Endothelial cell of umbilical vein (primary cell): ENCODE measurements at regions not wholly inside any gene's neighbourhood (a gene's known extent, or its start where the extent isn't known, plus 50 kb on each side); places are given as distances from the start of the nearest gene placed in this dataset.

Experiments
- BruUV-seq: library from RNA; stranded (reverse); fragments of 400-500 nt; replicated peaks from 2 replicates; lab custom pipeline; 2021; lab: Mats Ljungman, UMichigan
- CTCF ChIA-PET: fragments of 300-600, 350-600 bp; sonication (Branson Sonifier 250); formaldehyde crosslinking; loops from one replicate; lab custom pipeline; 2021; ENCODE audit warnings: antibody characterized with exemption, inconsistent platforms; lab: Charles Lee
- POLR2A ChIA-PET: fragments of 300-600, 350-600 bp; sonication (Branson Sonifier 250); formaldehyde crosslinking; loops from one replicate; lab custom pipeline; 2021; ENCODE audit warnings: antibody characterized with exemption, inconsistent platforms; lab: Charles Lee
- DNase-seq: peaks from one replicate; pipeline ENCODE4 v3.0.0-alpha.2; 2011; ENCODE audit warnings: low read depth, low spot score
- FAIRE-seq: peaks from 2 replicates; lab custom pipeline; 2011; peaks lifted over from hg19 to GRCh38; lab: Jason Lieb, UNC
- H2AFZ ChIP-seq: 2 replicates; pipeline ENCODE4 v1.6.0; 2012; ENCODE audit warnings: low read depth, low read length, control low read depth, inconsistent platforms
- H3K27ac ChIP-seq: 2 replicates; pipeline ENCODE4 v1.5.1; 2011; ENCODE audit warnings: low read depth, mild to moderate bottlenecking, control low read depth, low read length, moderate library complexity; ENCODE audit not compliant: insufficient read depth
- H3K27me3 ChIP-seq, 2 experiments: 2 replicates each; pipeline versions ENCODE4 v1.6.0 to v1.6.1; 2011; ENCODE audit warnings: low read length in 2 of 2, mixed read lengths in 1 of 2; ENCODE audit not compliant: control insufficient read depth in 2 of 2, insufficient read depth in 2 of 2
- H3K36me3 ChIP-seq, 2 experiments: 2 replicates in 1 of 2; 3 replicates in 1 of 2; pipeline ENCODE4 v1.5.1; 2011; ENCODE audit warnings: low read length in 2 of 2, mild to moderate bottlenecking in 1 of 2, moderate library complexity in 1 of 2; ENCODE audit not compliant: control insufficient read depth in 2 of 2, insufficient read depth in 2 of 2; ENCODE audit errors: extremely low read depth in 1 of 2
- H3K4me1 ChIP-seq: 3 replicates; pipeline ENCODE4 v1.5.1; 2011; ENCODE audit warnings: mild to moderate bottlenecking, low read length; ENCODE audit not compliant: control insufficient read depth, insufficient read depth; ENCODE audit errors: extremely low read depth
- H3K4me2 ChIP-seq: 2 replicates; pipeline ENCODE4 v1.6.1; 2011; ENCODE audit warnings: low read length, control low read depth, mixed read lengths; ENCODE audit not compliant: insufficient read depth
- H3K4me3 ChIP-seq, 3 experiments: fragments of 200-600 bp in 1 of 3; sonication (generic), shearing (Covaris generic) in 1 of 3; replicated peaks in 1 of 3; 2 replicates each; pipeline ENCODE4 v1.5.1; 2011 to 2016; ENCODE audit warnings: control low read depth in 3 of 3, low read length in 3 of 3, mild to moderate bottlenecking in 2 of 3, inconsistent platforms in 1 of 3, low read depth in 1 of 3, moderate library complexity in 1 of 3; ENCODE audit not compliant: insufficient read depth in 1 of 3
- H3K79me2 ChIP-seq: 2 replicates; pipeline ENCODE4 v1.6.0; 2012; ENCODE audit warnings: low read length, inconsistent platforms; ENCODE audit not compliant: control insufficient read depth, insufficient read depth
- H3K9ac ChIP-seq: replicated peaks from 2 replicates; pipeline ENCODE3; 2011; ENCODE audit warnings: low read length, control low read depth; ENCODE audit not compliant: insufficient read depth; ENCODE audit errors: extremely low read depth
- H3K9me1 ChIP-seq: replicated peaks from 3 replicates; pipeline ENCODE4 v1.6.0; 2011; ENCODE audit warnings: mild to moderate bottlenecking, low read length; ENCODE audit not compliant: control insufficient read depth, insufficient read depth; ENCODE audit errors: extremely low read depth
- H3K9me3 ChIP-seq: replicated peaks from 2 replicates; pipeline ENCODE4 v1.5.1; 2012; ENCODE audit warnings: low read length, inconsistent platforms; ENCODE audit not compliant: control insufficient read depth, insufficient read depth
- H4K20me1 ChIP-seq: replicated peaks from 2 replicates; pipeline ENCODE3; 2011; ENCODE audit warnings: mild to moderate bottlenecking, low read length; ENCODE audit not compliant: control insufficient read depth, insufficient read depth; ENCODE audit errors: extremely low read depth
- CTCF ChIP-seq, 2 donors: IDR thresholded peaks; 1 replicate in 1 of 2; 2 replicates in 1 of 2; pipeline ENCODE4 v1.5.1; 2011; ENCODE audit warnings: low read length in 2 of 2, mild to moderate bottlenecking in 2 of 2, moderate library complexity in 2 of 2, control low read depth in 1 of 2, inconsistent platforms in 1 of 2, low read depth in 1 of 2; ENCODE audit not compliant: insufficient read depth in 1 of 2; ENCODE audit errors: extremely low read depth in 1 of 2
- EZH2 ChIP-seq: IDR thresholded peaks from 2 replicates; pipeline ENCODE4 v1.6.1; 2012; ENCODE audit warnings: borderline replicate concordance, low read depth, mild to moderate bottlenecking, moderate library complexity, low read length, inconsistent platforms; ENCODE audit not compliant: severe bottlenecking
- FOS ChIP-seq: IDR thresholded peaks from 2 replicates; pipeline ENCODE4 v1.6.1; 2011; ENCODE audit warnings: mild to moderate bottlenecking, low read length, moderate library complexity, borderline replicate concordance; ENCODE audit not compliant: insufficient read depth
- GATA2 ChIP-seq: IDR thresholded peaks from 2 replicates; pipeline ENCODE4 v1.7.0; 2011; ENCODE audit warnings: low read depth, mild to moderate bottlenecking, moderate library complexity, mixed read lengths, low read length; ENCODE audit not compliant: insufficient read length, insufficient read depth
- JUN ChIP-seq: IDR thresholded peaks from 2 replicates; pipeline ENCODE4 v1.6.1; 2011; ENCODE audit warnings: borderline replicate concordance, low read depth; ENCODE audit not compliant: insufficient read length, insufficient read depth
- MAX ChIP-seq: IDR thresholded peaks from 2 replicates; pipeline ENCODE4 v1.6.1; 2011; ENCODE audit not compliant: insufficient read depth, insufficient read length
- MYC ChIP-seq: IDR thresholded peaks from one replicate; pipeline ENCODE4 v1.6.1; 2011; ENCODE audit warnings: mild to moderate bottlenecking, low read depth, low read length
- POLR2A ChIP-seq: IDR thresholded peaks from 2 replicates; pipeline ENCODE4 v1.6.1; 2012; ENCODE audit warnings: low read depth, mild to moderate bottlenecking, control low read depth, low read length
- POLR2AphosphoS5 ChIP-seq: IDR thresholded peaks from 2 replicates; pipeline ENCODE4 v1.6.1; 2012; ENCODE audit warnings: low read depth, mild to moderate bottlenecking, control low read depth, low read length, moderate library complexity; ENCODE audit not compliant: insufficient read depth
- dilution Hi-C: fragments of 300-500 bp; cut with MboI; formaldehyde crosslinking; loops from one replicate; pipeline ENCODE4 v1.15.0; 2019; ENCODE audit warnings: low sequenced_read_pairs; ENCODE audit not compliant: extremely low pct_ligation_motif_present
- intact Hi-C: fragments of 100-400 bp; cut with micrococcal nuclease; formaldehyde crosslinking; loops from one replicate; pipeline ENCODE4 v1.10.0; 2022

GRCh38 chr13:85080691-85081090, 718.5 kb downstream of the SLITRK6 start:
- H3K9ac ChIP-seq: no peak overlapping the region
- ChIA-PET POLR2A (no interaction called here), CTCF (no interaction called here)
- no peaks in the 10 kb centered on the region for H3K79me2 ChIP-seq
- no peak for TF ChIP-seq EZH2
- no peak for TF ChIP-seq POLR2AphosphoS5
- TF ChIP-seq MAX: no peak
- no peak for TF ChIP-seq FOS
- TF ChIP-seq JUN: no peak
- H3K27ac ChIP-seq: no peak overlapping the region
- no peaks in the 10 kb centered on the region for H3K36me3 ChIP-seq
- intact Hi-C loops (no loop called here), dilution Hi-C loops (no loop called here)
- no peaks in the 10 kb centered on the region for H3K9me1 ChIP-seq
- H3K4me2 ChIP-seq: no peak overlapping the region
- H3K4me3 ChIP-seq: no peak overlapping the region
- H2AFZ ChIP-seq: no peak overlapping the region
- no TSS peak for BruUV-seq
- H4K20me1 ChIP-seq: no peaks in the 10 kb centered on the region
- no peaks in the 10 kb centered on the region for H3K4me1 ChIP-seq
- H3K9me3 ChIP-seq: no peaks in the 10 kb centered on the region
- DNase-seq: no peak
- H3K27me3 ChIP-seq: no peaks in the 10 kb centered on the region
- FAIRE-seq: no peak

- H3K4me2 ChIP-seq: no peak overlapping the region
- FAIRE-seq (no peak), DNase-seq (no peak)
- H3K4me1 ChIP-seq: no peaks in the 10 kb centered on the region
- TF ChIP-seq EZH2: no peak
- no peak for TF ChIP-seq FOS
- no peak for TF ChIP-seq GATA2
- no peak for TF ChIP-seq CTCF (IDR thresholded peaks at IDR 0.05; ENCODE audit: extremely low read depth in 1 of 2, insufficient read depth in 1 of 2, low read depth in 1 of 2, low read length in 2 of 2)
- TF ChIP-seq POLR2A: no peak
- no peak for TF ChIP-seq MAX
- TF ChIP-seq POLR2AphosphoS5: no peak
- no peak for TF ChIP-seq JUN
- TF ChIP-seq MYC: no peak
- dilution Hi-C loops: no loop called here
- H4K20me1 ChIP-seq: no peaks in the 10 kb centered on the region
- POLR2A ChIA-PET: no interaction called here
- no peaks in the 10 kb centered on the region for H3K9me1 ChIP-seq
- H2AFZ ChIP-seq: no peak overlapping the region
- H3K9me3 ChIP-seq: no peaks in the 10 kb centered on the region
- H3K27ac ChIP-seq: no peak overlapping the region
- H3K36me3 ChIP-seq: no peaks in the 10 kb centered on the region
- H3K79me2 ChIP-seq: no peaks in the 10 kb centered on the region
- no peaks in the 10 kb centered on the region for H3K27me3 ChIP-seq
- CTCF ChIA-PET: no interaction called here
- intact Hi-C loops: no loop called here
- H3K4me3 ChIP-seq: no peak overlapping the region
- no peak overlapping the region for H3K9ac ChIP-seq
- BruUV-seq: no TSS peak
Observed at GRCh38 chr13:85076343-85076742, 722.9 kb downstream of the SLITRK6 start.
